GM12891 (cell line): ENCODE measurements at regions not wholly inside any gene's neighbourhood (a gene's known extent, or its start where the extent isn't known, plus 50 kb on each side); places are given as distances from the start of the nearest gene placed in this dataset.

Experiments used
- POLR2A ChIP-seq: IDR thresholded peaks from 2 replicates; pipeline ENCODE4 v1.6.1; 2011; ENCODE audit warnings: low read depth, low read length, control low read depth
- POLR2AphosphoS5 ChIP-seq: IDR thresholded peaks from 2 replicates; pipeline ENCODE4 v1.6.1; 2011; ENCODE audit warnings: low read depth, low read length, control low read depth
- POU2F2 ChIP-seq: IDR thresholded peaks from 2 replicates; pipeline ENCODE4 v1.6.1; 2011; ENCODE audit warnings: low read depth, mild to moderate bottlenecking, control low read depth, low read length, moderate library complexity
- TAF1 ChIP-seq: IDR thresholded peaks from 2 replicates; pipeline ENCODE4 v1.6.1; 2011; ENCODE audit warnings: low read depth, low read length, control low read depth

DNA sequence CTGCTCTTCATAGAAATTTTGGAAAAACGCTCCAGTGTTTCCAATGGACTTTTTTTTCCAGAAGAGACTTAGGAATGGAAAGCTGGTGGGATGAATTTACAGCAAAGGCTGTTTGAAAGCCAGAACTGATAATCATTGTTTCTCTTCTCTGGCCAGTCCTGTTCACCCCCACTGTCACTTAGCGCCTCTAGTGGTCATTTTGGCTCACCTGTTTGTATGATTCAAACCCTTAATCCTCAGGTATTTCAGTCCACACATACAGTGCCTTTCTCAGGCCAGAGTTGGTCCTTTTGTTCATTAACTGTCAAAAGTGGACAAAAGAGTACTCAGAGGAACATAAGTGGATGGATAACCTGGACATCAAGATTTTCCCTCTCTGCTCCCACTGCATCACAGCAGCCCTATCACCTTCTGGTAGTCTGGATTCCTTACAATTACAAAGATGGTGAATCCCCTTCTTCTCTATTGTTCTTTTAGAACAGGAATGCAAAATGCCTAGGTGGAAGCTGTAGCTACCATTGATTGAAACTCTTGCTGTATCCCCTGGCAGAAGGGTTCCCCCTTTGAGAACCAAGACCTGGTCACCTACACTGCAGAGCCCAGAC lies 177.6 kb upstream of the OLFM3 start:
- TF ChIP-seq POLR2A (no peak), TAF1 (no peak), POLR2AphosphoS5 (no peak), POU2F2 (no peak)
